ENCODE measurements at regions not wholly inside any gene's neighbourhood (a gene's known extent, or its start where the extent isn't known, plus 50 kb on each side); places are given as distances from the start of the nearest gene placed in this dataset.
A peak's percentile ranks its signal among the peaks of the same experiment; 100 is the strongest.
"Not testable (repeated sequence)": the region's sequence is repeated elsewhere in the genome, so short reads cannot be mapped to it uniquely, and the experiment has no call there.

DNA sequence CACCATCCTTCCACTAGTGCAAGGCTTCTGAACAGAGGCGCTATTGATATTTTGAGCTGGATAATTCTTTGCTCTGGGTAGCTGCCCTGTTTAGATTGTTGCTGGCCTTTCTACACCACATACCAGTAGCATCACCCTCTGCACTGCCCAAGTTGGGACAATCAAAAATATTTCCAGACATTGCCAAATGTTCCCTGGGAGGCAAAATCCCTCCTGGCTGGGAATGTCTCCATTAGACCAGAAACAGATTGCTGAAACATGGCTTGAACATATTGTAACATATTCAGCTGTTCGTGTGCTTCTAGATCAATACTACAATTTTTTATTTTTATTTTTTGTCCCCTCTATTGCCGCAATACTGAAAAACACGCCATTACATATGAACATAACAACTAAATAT lies 174.6 kb downstream of the ABCA8 start:
- DNase-seq (ENCODE audit: low read depth), result no peak

DNA sequence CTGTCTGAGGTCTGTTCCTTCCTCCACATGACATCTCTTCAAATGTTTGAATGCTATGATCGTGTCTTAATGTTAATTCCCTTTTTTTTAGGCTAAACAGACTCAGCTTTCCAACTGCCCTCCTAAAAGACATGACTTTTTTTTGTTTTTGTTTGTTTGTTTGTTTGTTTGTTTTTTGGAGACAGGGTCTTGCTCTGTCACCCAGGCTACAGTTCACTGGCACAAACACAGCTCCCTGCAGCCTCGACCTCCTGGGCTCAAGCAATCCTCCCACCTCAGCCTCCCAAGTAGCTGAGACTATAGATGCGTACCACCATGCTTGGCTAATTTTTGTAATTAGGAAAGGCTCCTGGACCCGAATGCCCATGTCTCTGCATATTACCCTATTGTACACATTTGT lies 176.5 kb downstream of the ABCA8 start:
- no peak for DNase-seq (ENCODE audit: low read depth)

DNA sequence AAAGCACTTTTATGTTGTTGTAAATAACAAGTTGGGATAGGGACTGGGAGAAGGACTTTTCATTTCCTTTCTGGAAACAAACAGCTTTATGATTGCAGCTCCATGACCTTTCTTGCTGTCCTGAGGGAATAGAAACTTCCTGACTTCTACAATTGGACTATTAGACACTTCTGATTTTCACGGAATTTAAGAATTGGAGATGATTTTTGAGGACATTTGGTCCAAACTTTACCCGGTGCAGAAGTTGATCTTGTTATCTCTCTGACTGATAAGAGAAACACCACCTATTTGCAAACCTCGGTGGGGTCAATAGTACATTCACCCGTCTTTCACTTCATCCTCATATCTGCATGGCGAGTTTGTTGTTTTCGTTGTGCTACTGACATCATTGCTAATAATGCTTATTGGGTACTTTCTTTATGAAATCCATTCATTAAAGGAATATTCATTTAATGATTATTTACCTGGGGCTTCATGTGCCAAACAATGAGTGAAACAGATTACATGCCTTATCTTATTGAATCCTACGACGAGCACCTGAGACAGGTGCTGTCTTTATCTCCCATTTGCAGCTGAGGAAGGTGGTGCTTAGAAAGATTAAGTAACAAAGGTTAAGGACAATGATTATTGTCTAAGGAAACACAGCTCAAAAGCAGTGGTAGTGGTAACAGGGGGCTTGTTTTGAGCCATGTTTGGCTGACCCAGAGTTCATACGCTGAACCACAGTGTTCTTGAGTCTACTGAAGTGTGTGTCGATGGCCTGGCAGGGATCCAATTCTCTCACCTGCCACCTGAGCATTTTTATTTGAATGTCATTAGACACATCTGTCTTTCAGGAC lies 176.9 kb upstream of the FAM20A start:
- no peak for DNase-seq (ENCODE audit: low read depth)

DNA sequence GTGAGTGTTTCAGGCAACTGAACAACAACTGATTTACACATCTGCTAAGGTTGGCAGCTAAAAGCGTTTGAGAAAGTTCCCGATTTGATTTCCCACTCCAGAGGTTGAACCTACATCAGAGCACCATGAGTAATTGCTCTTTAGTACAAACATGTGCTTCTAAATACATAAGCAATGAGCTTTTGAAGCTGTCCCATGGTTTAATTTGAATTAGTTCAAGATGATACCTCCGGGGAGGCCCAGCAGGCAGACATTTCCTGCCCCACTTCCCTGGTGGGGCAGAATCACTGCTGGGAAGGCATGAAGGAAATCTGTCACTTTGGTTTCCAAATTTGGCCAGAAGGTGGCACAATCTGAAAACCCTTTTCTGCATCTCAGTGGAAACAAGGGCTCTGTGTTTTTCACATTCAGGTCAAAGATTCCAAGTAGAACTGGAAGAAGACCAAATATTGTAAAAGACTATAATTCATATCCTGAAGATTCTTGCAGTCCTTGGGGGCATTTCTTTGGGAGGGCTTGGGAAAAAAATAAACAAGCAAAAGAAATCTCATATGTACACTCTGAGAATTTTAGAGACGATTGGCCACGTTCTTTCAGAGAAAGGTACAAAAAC lies 176.2 kb upstream of the FAM20A start:
- peak; percentile 52 for DNase-seq (ENCODE audit: low read depth)

GRCh38 chr17:68776451-68776850 lies 175.3 kb upstream of the FAM20A start:
- DNase-seq (ENCODE audit: low read depth), result no peak

DNA sequence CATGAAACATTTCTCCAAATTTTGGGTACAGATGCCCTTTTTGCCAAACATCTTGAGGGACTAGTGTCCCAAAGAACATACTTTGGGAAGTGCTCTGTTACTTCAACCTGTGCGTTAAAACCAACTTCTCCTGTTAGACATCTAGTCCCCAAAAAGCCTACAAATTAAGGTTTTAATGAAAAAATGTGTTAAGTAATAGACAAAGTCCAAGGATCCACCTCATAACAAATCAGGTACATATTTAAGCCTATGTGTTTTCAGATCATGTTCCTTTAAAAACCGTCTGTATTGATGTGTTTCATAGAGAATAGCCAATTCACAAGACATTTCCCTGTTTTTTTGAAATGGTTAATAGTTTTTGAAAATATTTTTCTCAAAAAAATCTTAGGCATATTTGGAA lies 174.8 kb upstream of the FAM20A start:
- DNase-seq (ENCODE audit: low read depth), result no peak

GRCh38 chr17:68775318-68775717 lies 174.2 kb upstream of the FAM20A start:
- no peak for DNase-seq (ENCODE audit: low read depth)

- DNase-seq (ENCODE audit: low read depth), result peak; percentile 68
Measured at GRCh38 chr17:68771867-68772515, 170.8 kb upstream of the FAM20A start.

GRCh38 chr17:68768804-68769203 lies 167.6 kb upstream of the FAM20A start:
- DNase-seq (ENCODE audit: low read depth), result no peak

GRCh38 chr17:68766640-68767039 lies 165.5 kb upstream of the FAM20A start:
- DNase-seq (ENCODE audit: low read depth), result no peak

DNA sequence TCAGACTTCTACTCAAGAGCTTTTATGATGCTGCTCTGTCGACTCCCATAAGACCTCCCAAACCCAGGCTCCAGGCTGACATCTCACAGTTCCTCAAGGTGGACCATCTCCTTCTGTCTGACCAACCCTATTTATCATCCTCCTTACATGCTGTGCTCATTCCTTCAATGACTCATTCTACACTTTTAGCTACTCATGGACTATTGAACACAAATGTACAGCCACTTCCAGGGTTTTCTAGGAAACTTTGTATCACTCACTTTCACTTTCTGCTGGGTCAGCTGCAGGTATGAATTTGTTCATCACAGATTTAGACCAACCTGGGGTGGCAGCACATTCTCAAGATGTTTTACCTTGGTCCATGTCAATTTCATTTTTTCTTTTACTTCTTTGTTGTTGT lies 162.4 kb upstream of the FAM20A start:
- no peak for DNase-seq (ENCODE audit: low read depth)

DNA sequence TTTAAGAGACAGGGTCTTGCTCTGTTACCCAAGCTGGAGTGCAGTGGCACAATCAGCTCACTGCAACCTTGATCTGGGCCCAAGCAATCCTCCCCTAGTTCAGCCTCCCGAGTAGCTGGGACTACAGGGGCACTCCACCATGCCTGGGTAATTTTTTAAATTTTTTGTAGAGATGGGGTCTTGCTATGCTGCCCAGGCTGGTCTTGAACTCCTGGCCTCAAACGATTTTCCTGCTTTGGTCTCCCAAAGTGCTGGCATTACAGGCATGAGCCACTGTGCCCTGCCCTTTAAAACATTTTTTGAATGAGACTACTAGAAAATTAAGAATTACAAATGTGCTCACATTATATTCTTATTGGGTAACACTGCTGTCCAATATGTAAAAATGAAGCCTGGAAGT lies 161.7 kb upstream of the FAM20A start:
- DNase-seq (ENCODE audit: low read depth), result no peak

- DNase-seq (ENCODE audit: low read depth), result no peak
Measured at GRCh38 chr17:68760141-68760475, 158.9 kb upstream of the FAM20A start.

DNA sequence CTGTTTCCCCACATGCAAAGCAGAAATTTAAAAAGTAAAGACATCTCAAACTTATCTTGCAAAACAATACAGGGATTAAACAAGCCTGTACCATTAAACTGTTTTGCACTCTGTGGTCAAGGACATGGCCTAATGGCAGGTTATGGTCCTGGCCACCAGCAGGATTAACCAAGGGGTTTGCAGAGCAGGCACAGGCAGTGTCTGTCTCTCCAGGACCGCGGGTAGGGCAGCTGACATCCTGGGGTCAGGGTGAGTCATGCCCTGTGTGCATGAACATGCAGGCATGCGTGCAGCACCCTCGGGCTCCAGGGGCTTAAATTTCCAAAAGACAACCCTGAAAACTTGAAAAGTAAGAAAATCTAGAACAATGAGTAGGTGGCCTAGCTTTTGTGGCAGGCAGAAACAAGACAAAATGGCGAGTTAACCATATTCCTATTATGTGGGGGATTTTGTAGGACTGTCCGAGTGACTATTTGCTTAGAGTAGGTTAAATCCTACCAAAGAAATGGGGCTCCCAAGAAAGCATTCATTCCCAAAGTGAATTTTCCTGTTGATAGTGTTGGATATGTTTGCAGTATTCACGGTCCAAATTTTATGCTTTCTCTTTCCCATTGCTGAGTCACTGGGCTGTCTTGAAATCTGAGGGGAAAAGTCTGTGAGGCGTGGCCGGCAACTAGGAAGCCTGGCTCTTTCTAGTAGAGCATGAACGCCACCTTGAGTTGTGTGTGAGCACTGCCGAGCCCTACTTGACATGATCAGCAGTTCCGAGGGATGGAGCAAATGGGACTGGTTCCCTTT lies 158.4 kb upstream of the FAM20A start:
- peak; percentile 90 for DNase-seq (ENCODE audit: low read depth)

DNA sequence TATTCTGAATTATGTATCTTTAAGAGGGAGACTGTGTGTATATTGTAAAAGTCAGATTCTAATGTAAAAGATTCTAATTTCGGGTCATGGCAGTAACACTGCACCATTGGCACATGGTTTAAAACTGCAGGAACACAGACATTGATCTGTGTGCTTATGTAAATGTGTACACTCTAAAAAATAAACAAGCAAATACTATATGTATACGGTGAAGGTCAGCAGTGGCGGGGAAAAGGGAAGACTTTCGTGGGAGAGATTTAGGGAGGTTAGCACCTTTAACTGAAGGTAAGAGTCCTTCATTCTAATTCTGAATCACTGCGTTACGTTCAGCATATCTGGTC lies 157.8 kb upstream of the FAM20A start:
- no peak for DNase-seq (ENCODE audit: low read depth)

GRCh38 chr17:68757866-68758757 lies 156.9 kb upstream of the FAM20A start:
- DNase-seq (ENCODE audit: low read depth), result not testable (repeated sequence)

DNA sequence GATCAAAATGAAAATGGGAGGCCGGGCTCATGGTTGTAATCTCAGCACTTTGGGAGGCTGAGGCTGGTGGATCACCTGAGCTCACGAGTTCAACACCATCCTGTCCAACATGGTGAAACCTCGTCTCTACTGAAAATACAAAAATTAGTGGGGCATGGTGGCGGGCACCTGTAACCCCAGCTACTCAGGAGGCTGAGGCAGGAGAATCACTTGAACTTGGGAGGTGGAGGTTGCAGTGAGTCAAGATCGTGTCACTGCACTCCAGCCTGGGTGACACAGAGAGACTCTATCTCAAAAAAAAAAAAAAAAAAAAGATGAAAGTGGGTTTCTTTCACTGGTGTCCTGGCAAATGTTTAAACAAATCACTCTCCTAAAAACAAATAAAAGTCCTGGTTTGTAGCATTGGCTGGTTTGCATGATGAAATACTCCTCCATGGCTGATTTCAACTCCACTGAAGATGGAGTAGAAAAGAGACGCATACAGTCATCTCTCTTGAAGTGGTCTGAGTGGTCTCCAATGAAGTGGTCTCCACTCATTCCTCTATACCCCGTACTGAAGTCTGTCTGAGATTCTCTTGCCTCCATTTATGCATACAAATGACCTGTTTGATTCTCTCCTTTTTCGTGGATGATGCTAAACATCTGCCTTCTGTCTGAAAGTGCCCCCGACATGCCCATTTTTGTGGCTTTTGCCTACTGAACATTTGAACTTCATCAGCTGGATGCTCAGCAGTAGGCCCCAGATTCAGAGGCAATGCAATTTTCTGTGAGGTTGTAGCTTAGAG lies 153.0 kb upstream of the FAM20A start:
- DNase-seq (ENCODE audit: low read depth), result no peak

- DNase-seq (ENCODE audit: low read depth), result no peak
Measured at GRCh38 chr17:68750208-68750562, 149.0 kb upstream of the FAM20A start.

GRCh38 chr17:68749349-68750207 lies 148.4 kb upstream of the FAM20A start:
- DNase-seq (ENCODE audit: low read depth), result no peak

- DNase-seq (ENCODE audit: low read depth), result no peak
Measured at GRCh38 chr17:68748381-68748780, 147.2 kb upstream of the FAM20A start.
